ENCODE measurements at regions not wholly inside any gene's neighbourhood (a gene's known extent, or its start where the extent isn't known, plus 50 kb on each side); places are given as distances from the start of the nearest gene placed in this dataset.

- no peak overlapping the region for H3K4me3 Mint-ChIP-seq (ENCODE audit: unreplicated experiment)
- no peak overlapping the region for H3K27ac Mint-ChIP-seq (ENCODE audit: unreplicated experiment)
- H3K36me3 Mint-ChIP-seq (ENCODE audit: low read depth) = peaks cover 11% of the 10 kb centered on the region
- H3K4me1 Mint-ChIP-seq (ENCODE audit: low read depth) = no peaks in the 10 kb centered on the region
- TF ChIP-seq CTCF (IDR thresholded peaks at IDR 0.05) = no peak
- H3K9me3 Mint-ChIP-seq (ENCODE audit: low read depth) = peaks cover 36% of the 10 kb centered on the region
- H3K27me3 Mint-ChIP-seq (ENCODE audit: low read depth) = no peaks in the 10 kb centered on the region
- no peak for DNase-seq (ENCODE audit: low spot score)
These were observed 221.1 kb upstream of the ID4 start for GRCh38 chr6:19616022-19616421.

DNA sequence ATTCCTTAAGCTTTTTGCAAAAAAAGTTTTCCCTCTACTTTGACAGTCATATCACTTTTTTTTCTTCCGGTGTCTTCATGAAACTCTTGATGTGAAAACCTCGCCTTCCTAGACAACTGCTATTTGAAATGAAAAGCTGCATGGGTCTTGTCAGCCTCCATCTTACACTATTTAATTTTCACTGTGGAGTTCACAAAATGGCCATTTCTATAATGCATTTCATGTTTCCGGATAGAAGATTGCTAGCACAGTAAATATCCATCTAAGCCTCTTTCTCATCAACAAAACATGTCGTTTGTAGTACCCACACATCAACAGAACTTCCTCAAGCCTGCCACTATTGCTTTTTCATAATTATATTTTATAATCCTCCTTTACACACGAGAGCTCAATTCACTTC, 204.9 kb upstream of the ID4 start:
- DNase-seq (ENCODE audit: low spot score) = no peak
- Mint-ChIP-seq H3K36me3 (ENCODE audit: low read depth) (no peaks in the 10 kb centered on the region), H3K9me3 (ENCODE audit: low read depth) (no peaks in the 10 kb centered on the region), H3K4me3 (ENCODE audit: unreplicated experiment) (no peak overlapping the region), H3K27me3 (ENCODE audit: low read depth) (no peaks in the 10 kb centered on the region), H3K27ac (ENCODE audit: unreplicated experiment) (no peak overlapping the region), H3K4me1 (ENCODE audit: low read depth) (no peaks in the 10 kb centered on the region)
- no peak for TF ChIP-seq CTCF (IDR thresholded peaks at IDR 0.05)

DNA sequence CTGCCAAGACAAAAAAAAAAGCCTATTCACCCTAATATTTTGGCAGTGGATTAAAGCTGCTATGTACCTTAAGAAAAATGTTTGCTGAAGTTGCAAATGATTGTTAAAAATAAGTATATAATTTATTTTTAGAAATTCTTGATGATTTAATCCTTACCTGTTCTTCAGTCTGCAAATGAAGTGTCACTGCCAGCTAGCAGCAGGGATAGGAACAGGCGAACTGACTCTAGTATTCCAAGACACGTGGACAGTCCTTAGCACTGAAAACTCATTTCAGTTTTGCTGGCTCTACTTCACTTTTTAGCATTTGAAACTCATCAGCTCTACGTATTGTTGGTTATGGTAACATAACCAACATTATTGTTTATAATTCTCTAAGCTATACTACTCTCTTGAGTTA, 204.4 kb upstream of the ID4 start:
- no peak overlapping the region for H3K27ac Mint-ChIP-seq (ENCODE audit: unreplicated experiment)
- no peaks in the 10 kb centered on the region for H3K4me1 Mint-ChIP-seq (ENCODE audit: low read depth)
- no peak for DNase-seq (ENCODE audit: low spot score)
- TF ChIP-seq CTCF (IDR thresholded peaks at IDR 0.05) = no peak
- H3K27me3 Mint-ChIP-seq (ENCODE audit: low read depth) = no peaks in the 10 kb centered on the region
- H3K36me3 Mint-ChIP-seq (ENCODE audit: low read depth) = no peaks in the 10 kb centered on the region
- no peak overlapping the region for H3K4me3 Mint-ChIP-seq (ENCODE audit: unreplicated experiment)
- no peaks in the 10 kb centered on the region for H3K9me3 Mint-ChIP-seq (ENCODE audit: low read depth)

- peaks cover 5% of the 10 kb centered on the region for H3K9me3 Mint-ChIP-seq (ENCODE audit: low read depth)
- H3K27me3 Mint-ChIP-seq (ENCODE audit: low read depth) = no peaks in the 10 kb centered on the region
- no peak overlapping the region for H3K27ac Mint-ChIP-seq (ENCODE audit: unreplicated experiment)
- no peaks in the 10 kb centered on the region for H3K4me1 Mint-ChIP-seq (ENCODE audit: low read depth)
- H3K36me3 Mint-ChIP-seq (ENCODE audit: low read depth) = no peaks in the 10 kb centered on the region
- DNase-seq (ENCODE audit: low spot score) = no peak
- TF ChIP-seq CTCF (IDR thresholded peaks at IDR 0.05) = no peak
- H3K4me3 Mint-ChIP-seq (ENCODE audit: unreplicated experiment) = no peak overlapping the region
These were observed 201.4 kb upstream of the ID4 start for GRCh38 chr6:19635728-19636127.

- no peaks in the 10 kb centered on the region for H3K27me3 Mint-ChIP-seq (ENCODE audit: low read depth)
- peaks cover 5% of the 10 kb centered on the region for H3K9me3 Mint-ChIP-seq (ENCODE audit: low read depth)
- no peak for TF ChIP-seq CTCF (IDR thresholded peaks at IDR 0.05)
- no peaks in the 10 kb centered on the region for H3K36me3 Mint-ChIP-seq (ENCODE audit: low read depth)
- DNase-seq (ENCODE audit: low spot score) = no peak
- H3K4me3 Mint-ChIP-seq (ENCODE audit: unreplicated experiment) = no peak overlapping the region
- no peaks in the 10 kb centered on the region for H3K4me1 Mint-ChIP-seq (ENCODE audit: low read depth)
- no peak overlapping the region for H3K27ac Mint-ChIP-seq (ENCODE audit: unreplicated experiment)
These were observed 200.2 kb upstream of the ID4 start for GRCh38 chr6:19637010-19637409.
